Left forelimb (tissue), 1 donor: ENCODE measurements at regions not wholly inside any gene's neighbourhood (a gene's known extent, or its start where the extent isn't known, plus 50 kb on each side); places are given as distances from the start of the nearest gene placed in this dataset.
"Not testable (repeated sequence)": the region's sequence is repeated elsewhere in the genome, so short reads cannot be mapped to it uniquely, and the experiment has no call there.

ENCODE experiments used
- DNase-seq: peaks from one replicate; pipeline ENCODE4 v3.0.0-alpha.2; 2018; ENCODE audit warnings: low spot score

- DNase-seq: no peak
Observed at GRCh38 chr5:118193194-118193905, 795.0 kb downstream of the DTWD2 start.

- DNase-seq: no peak
Observed at GRCh38 chr5:118185018-118185417, 803.3 kb downstream of the DTWD2 start.

DNA sequence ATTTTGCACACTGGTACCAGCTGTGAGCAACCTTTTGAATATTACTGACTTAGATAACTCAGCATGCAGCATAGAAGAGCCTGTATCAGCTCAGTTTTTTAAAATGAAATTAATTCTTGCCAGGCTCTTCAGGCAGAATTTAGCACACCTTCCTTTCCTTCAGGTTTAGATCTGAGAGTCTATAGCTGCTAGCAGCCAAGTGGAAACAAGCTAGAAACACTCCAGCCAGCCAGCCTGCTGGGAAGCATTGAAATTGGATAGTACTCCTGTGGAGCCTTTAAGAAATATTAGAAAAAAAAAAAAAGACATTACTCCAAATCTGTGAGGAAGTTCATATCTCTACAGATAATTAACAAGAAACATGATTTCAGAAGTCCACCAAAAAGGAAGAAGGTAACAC is 812.2 kb downstream of the DTWD2 start:
- no peak for DNase-seq

DNA sequence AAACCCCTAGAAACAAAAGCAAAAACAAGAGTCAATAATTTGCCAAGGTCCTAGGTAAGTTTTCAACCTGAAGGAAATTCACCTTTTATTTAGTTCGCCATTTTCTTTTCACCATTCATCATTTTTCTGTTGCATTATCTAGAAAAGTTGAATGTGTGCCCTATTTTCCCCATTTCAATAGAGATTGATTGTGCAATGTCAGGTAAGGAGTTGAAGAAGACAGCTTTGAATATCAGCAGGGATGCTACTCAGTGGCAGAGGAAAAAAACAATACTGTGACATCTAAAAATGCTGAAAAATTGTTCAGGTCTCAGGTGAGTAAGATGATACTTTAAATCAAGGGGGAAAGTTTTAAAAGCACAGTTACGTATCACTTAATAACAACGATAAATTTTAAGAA is 813.7 kb downstream of the DTWD2 start:
- DNase-seq: no peak

DNA sequence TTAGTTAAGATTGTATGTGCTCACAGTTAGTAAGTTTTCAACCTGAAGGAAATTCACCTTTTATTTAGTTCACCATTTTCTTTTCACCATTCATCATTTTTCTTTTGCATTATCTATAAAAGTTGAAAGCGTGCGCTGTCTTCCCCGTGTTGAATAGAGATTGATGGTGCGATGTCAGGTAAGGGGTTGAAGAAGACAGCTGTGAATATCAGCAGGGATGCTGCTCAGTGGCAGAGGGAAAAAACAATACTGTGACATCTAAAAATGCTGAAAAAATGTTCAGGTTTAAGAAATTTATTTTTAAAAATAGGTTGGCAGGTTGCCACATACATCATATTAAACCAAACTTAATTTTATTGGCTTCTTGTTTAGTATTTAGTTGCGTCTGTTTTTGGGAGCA is 815.0 kb downstream of the DTWD2 start:
- DNase-seq: no peak

- no peak for DNase-seq
Observed at GRCh38 chr5:118165619-118166018, 822.7 kb downstream of the DTWD2 start.

GRCh38 chr5:118156181-118156580 is 832.2 kb downstream of the DTWD2 start:
- no peak for DNase-seq

- DNase-seq: no peak
Observed at GRCh38 chr5:118146824-118147223, 841.5 kb downstream of the DTWD2 start.

DNA sequence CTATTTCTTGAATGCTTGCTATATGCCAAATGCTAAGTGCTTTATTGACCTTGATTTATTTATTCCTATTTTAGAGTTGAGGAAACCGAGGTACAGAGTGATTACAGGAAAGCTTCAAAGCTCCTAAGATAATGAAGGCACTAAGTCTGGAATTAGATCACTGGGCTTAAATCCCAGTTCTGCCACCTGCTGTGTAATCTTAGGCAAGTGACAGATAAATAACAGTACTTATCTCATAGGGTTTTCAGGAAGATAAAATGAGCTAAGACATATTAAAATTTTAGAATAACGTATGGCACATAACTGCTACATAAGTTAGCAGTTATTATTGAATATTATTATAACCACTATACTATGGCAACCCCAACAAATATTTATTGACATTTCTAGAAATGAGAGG is 843.8 kb downstream of the DTWD2 start:
- DNase-seq: no peak

DNA sequence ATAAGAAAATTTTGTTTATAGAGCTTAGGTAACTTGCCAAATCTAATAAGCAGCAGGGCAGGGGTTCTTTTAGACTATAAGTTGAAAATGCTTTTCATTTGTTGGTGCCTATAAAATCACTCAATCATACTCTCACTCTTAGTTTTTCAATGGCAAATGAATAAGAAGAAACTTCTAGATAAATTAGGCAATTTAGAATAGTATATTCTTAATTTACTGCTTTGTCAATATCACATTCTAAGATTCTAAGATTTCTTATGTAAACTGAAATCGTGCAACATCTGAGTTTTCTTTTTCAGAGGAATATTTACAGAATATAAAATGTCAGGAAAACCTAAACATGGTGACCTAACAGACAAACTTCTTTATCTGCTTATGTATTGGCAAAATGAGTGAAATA is 849.0 kb downstream of the DTWD2 start:
- no peak for DNase-seq

DNA sequence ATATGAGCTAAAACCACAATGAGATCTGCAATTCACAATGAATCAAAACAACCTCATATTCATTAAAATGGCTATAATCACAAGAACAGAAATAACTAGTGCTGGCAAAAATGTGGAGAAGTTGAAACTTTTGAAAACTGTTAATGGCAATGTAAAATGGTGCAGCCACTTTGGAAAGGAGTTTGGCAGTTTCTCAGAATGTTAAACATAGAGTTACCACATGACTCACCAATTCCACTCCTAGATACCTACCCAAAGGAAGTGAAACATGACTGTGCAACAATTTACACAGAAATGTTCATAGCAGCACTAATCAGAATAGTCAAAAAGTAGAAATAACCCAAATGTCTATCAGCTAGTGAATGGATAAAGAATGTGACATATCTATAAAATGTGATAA is 862.2 kb downstream of the DTWD2 start:
- DNase-seq: no peak

DNA sequence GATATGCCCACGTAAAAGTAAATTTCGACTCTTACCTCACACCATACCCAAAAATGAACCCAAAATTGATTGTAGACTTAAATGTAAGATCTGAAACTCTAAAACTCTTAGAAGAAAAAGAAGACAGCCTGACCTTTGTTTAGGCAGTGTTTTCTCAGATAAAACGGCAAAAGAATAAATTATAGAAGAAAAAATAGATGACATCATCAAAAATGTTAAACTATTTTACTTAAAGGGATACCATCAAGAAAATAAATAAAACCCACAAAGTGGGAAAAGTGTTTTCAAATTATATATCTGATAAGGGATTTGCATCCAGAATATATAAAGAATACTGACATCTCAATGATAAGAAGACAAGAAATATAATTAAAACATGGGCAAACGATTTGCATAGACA is 862.7 kb downstream of the DTWD2 start:
- no peak for DNase-seq

GRCh38 chr5:118121258-118121657 is 867.1 kb downstream of the DTWD2 start:
- no peak for DNase-seq

DNA sequence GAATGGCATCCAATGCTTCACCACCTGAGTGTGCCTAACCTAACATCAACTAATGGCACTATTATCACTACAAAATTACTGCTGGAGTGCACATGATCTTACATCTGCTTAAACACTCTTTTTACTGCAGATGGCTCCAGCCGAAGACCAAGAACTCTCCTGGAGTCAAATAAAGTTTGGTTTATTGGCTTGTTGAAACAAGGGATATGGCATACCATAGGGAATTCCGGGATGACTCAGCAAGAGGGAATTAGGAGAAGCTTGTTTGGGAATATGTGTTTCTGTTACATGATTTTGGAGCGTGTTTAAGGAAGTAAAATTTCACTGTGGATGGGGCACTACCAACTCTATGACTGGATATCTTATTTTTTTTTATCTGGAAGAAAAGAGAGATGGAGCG is 872.6 kb downstream of the DTWD2 start:
- DNase-seq: no peak

DNA sequence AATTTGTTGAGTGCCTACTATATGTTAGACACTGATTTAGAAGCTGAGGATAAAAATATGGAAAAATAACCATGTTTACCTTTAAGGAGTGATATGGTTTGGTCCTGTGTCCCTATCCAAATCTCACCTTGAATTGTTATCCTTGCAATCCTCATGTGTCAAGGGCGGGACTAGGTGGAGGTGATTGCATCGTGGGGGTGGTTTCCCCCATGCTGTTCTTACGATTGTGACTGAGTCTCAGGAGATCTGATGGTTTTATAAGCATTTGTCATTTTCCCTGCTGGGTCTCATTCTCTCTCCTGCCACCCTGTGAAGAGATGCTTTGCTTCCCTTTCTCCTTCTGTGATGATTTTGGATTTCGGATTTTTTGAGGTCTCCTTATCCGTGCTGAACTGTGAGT is 876.4 kb downstream of the DTWD2 start:
- DNase-seq: no peak

DNA sequence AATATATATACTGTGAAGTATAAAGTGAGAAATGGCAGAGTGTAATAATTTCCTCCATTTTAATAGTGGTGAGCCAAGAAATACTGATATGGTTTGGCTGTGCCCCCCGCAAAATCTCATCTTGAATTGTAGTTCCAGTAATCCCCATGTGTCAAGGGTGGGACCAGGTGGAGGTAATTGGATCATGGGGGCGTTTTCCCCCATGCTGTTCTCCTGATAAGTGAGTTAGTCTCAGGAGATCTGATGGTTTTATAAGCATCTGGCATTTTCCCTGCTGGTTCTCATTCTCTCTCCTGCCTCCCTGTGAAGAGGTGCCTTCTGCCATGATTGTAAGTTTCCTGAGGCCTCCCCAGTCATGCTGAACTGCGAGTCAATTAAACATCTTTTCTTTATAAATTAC is 881.1 kb downstream of the DTWD2 start:
- not testable (repeated sequence) for DNase-seq

GRCh38 chr5:118098716-118099115 is 889.6 kb downstream of the DTWD2 start:
- no peak for DNase-seq

DNA sequence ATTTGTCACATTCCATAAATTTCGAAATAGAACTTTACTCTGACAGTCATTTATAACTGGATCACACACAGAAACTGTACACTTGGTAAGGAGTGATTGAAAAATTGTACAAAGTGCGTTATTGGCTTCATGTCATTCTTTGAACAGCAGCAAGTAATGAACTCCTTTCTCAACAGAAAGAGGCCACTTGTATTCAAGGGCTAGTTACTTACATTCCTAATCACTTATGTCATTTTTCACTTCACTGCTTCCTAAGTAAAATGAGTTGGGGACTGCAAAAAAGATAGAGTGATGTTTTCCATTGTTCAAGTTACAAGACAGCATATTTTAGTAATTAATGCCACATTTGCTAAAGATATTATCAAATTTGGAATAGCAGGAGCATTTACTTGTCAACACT is 893.2 kb downstream of the DTWD2 start:
- DNase-seq: no peak

GRCh38 chr5:118088448-118088847 is 899.9 kb downstream of the DTWD2 start:
- no peak for DNase-seq

GRCh38 chr5:118076490-118076889 is 911.9 kb downstream of the DTWD2 start:
- DNase-seq: no peak

GRCh38 chr5:118070041-118070440 is 918.3 kb downstream of the DTWD2 start:
- no peak for DNase-seq

- DNase-seq: no peak
Observed at GRCh38 chr5:118069452-118069851, 918.9 kb downstream of the DTWD2 start.

GRCh38 chr5:118068886-118069285 is 919.5 kb downstream of the DTWD2 start:
- no peak for DNase-seq

GRCh38 chr5:118063836-118064235 is 924.5 kb downstream of the DTWD2 start:
- not testable (repeated sequence) for DNase-seq

DNA sequence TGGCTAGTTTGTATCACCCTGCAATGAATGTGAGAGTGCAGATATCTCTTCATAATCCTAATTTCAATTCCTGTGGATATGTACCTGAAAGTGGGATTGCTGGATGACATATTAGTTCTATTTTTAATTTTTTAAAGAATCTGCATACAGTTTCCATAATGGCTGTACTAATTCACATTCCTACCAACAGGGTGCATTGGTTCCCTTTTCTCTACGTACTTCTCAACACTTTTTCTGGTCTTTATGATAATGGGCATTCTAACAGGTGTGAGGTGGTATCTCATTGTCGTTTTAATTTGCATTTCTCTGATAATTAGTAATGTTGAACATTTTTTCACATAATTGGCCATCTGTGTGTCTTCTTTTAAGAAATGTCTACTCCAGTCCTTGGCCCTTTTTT is 927.5 kb downstream of the DTWD2 start:
- no peak for DNase-seq
